ENCODE measurements at regions not wholly inside any gene's neighbourhood (a gene's known extent, or its start where the extent isn't known, plus 50 kb on each side); places are given as distances from the start of the nearest gene placed in this dataset.

GRCh38 chr4:167443841-167444240, 209.5 kb upstream of the SPOCK3 start:
- no peak for TF ChIP-seq CTCF (IDR thresholded peaks at IDR 0.05; ENCODE audit: low read depth, low read length)
- DNase-seq (ENCODE audit: low read depth, low spot score): no peak
- in situ Hi-C loops (cut with HindIII; ENCODE audit: low sequenced_read_pairs): no loop called here
- H3K4me3 ChIP-seq (ENCODE audit: low read depth, low read length): no peak overlapping the region

GRCh38 chr4:167452922-167453430, 218.7 kb upstream of the SPOCK3 start:
- H3K4me3 ChIP-seq (ENCODE audit: low read depth, low read length): no peak overlapping the region
- no peak for DNase-seq (ENCODE audit: low read depth, low spot score)
- in situ Hi-C loops (cut with HindIII; ENCODE audit: low sequenced_read_pairs): no loop called here
- no peak for TF ChIP-seq CTCF (IDR thresholded peaks at IDR 0.05; ENCODE audit: low read depth, low read length)

- in situ Hi-C loops (cut with HindIII; ENCODE audit: low sequenced_read_pairs): no loop called here
- H3K4me3 ChIP-seq (ENCODE audit: low read depth, low read length): no peak overlapping the region
- DNase-seq (ENCODE audit: low read depth, low spot score): no peak
- TF ChIP-seq CTCF (IDR thresholded peaks at IDR 0.05; ENCODE audit: low read depth, low read length): no peak
Observed at GRCh38 chr4:167456619-167457018, 222.3 kb upstream of the SPOCK3 start.

- TF ChIP-seq CTCF (IDR thresholded peaks at IDR 0.05; ENCODE audit: low read depth, low read length): no peak
- H3K4me3 ChIP-seq (ENCODE audit: low read depth, low read length): no peak overlapping the region
- DNase-seq (ENCODE audit: low read depth, low spot score): no peak
- in situ Hi-C loops (cut with HindIII; ENCODE audit: low sequenced_read_pairs): no loop called here
Observed at GRCh38 chr4:167469436-167469835, 235.1 kb upstream of the SPOCK3 start.

- in situ Hi-C loops (cut with HindIII; ENCODE audit: low sequenced_read_pairs): no loop called here
- no peak for DNase-seq (ENCODE audit: low read depth, low spot score)
- no peak for TF ChIP-seq CTCF (IDR thresholded peaks at IDR 0.05; ENCODE audit: low read depth, low read length)
- H3K4me3 ChIP-seq (ENCODE audit: low read depth, low read length): no peak overlapping the region
Observed at GRCh38 chr4:167475951-167476350, 241.7 kb upstream of the SPOCK3 start.

- no peak overlapping the region for H3K4me3 ChIP-seq (ENCODE audit: low read depth, low read length)
- no peak for DNase-seq (ENCODE audit: low read depth, low spot score)
- no peak for TF ChIP-seq CTCF (IDR thresholded peaks at IDR 0.05; ENCODE audit: low read depth, low read length)
- in situ Hi-C loops (cut with HindIII; ENCODE audit: low sequenced_read_pairs): no loop called here
Observed at GRCh38 chr4:167492007-167492406, 257.7 kb upstream of the SPOCK3 start.

GRCh38 chr4:167509551-167509950, 275.3 kb upstream of the SPOCK3 start:
- no peak overlapping the region for H3K4me3 ChIP-seq (ENCODE audit: low read depth, low read length)
- in situ Hi-C loops (cut with HindIII; ENCODE audit: low sequenced_read_pairs): no loop called here
- TF ChIP-seq CTCF (IDR thresholded peaks at IDR 0.05; ENCODE audit: low read depth, low read length): no peak
- DNase-seq (ENCODE audit: low read depth, low spot score): no peak
